Liver (tissue), 8 donors: ENCODE measurements at regions not wholly inside any gene's neighbourhood (a gene's known extent, or its start where the extent isn't known, plus 50 kb on each side); places are given as distances from the start of the nearest gene placed in this dataset.

ENCODE experiments used
- DNase-seq: peaks from one replicate; pipeline ENCODE4 v3.0.0-alpha.2; 2017; ENCODE audit warnings: low spot score
- H3K27ac ChIP-seq, 2 donors: one replicate each; pipeline ENCODE4 v1.7.0; 2013; ENCODE audit warnings: inconsistent platforms in 2 of 2, low read length in 2 of 2, control low read depth in 1 of 2, low read depth in 1 of 2, mild to moderate bottlenecking in 1 of 2
- H3K27me3 ChIP-seq, 4 donors: one replicate each; pipeline versions ENCODE4 v1.6.1 to v1.7.0; 2013; ENCODE audit warnings: low read length in 3 of 4, inconsistent platforms in 1 of 4, mild to moderate bottlenecking in 1 of 4, moderate library complexity in 1 of 4; ENCODE audit not compliant: control insufficient read depth in 4 of 4, insufficient read depth in 4 of 4
- H3K36me3 ChIP-seq, 4 donors: one replicate each; pipeline versions ENCODE4 v1.6.1 to v1.7.0; 2013; ENCODE audit warnings: low read length in 3 of 4, mild to moderate bottlenecking in 3 of 4, low read depth in 1 of 4, moderate library complexity in 1 of 4; ENCODE audit not compliant: control insufficient read depth in 4 of 4, insufficient read depth in 3 of 4
- H3K4me1 ChIP-seq, 4 donors: one replicate each; pipeline versions ENCODE4 v1.6.1 to v1.7.0; 2013; ENCODE audit warnings: low read length in 3 of 4, mild to moderate bottlenecking in 3 of 4, moderate library complexity in 1 of 4; ENCODE audit not compliant: control insufficient read depth in 4 of 4, insufficient read depth in 4 of 4
- H3K4me3 ChIP-seq, 3 donors: one replicate each; pipeline versions ENCODE4 v1.6.1 to v1.7.0; 2013; ENCODE audit warnings: low read length in 3 of 3, control low read depth in 1 of 3, low read depth in 1 of 3, mild to moderate bottlenecking in 1 of 3
- H3K9ac ChIP-seq, 2 donors: one replicate each; pipeline ENCODE4 v1.7.0; 2013; ENCODE audit warnings: low read length in 2 of 2, mild to moderate bottlenecking in 2 of 2, moderate library complexity in 2 of 2, control low read depth in 1 of 2, low read depth in 1 of 2
- H3K9me3 ChIP-seq, 4 donors: one replicate each; pipeline versions ENCODE4 v1.6.1 to v1.7.0; 2013; ENCODE audit warnings: low read length in 3 of 4; ENCODE audit not compliant: control insufficient read depth in 4 of 4
- ATF3 ChIP-seq: IDR thresholded peaks from 2 replicates; pipeline ENCODE4 v1.6.1; 2016; ENCODE audit warnings: antibody characterized with exemption
- CTCF ChIP-seq: fragments of 150-350 bp; IDR thresholded peaks from 2 replicates; pipeline ENCODE4 v1.5.1; 2017; ENCODE audit warnings: improper control_type of control experiment, low read depth, low read length; ENCODE audit not compliant: missing input control
- EGR1 ChIP-seq, 2 donors: IDR thresholded peaks; 2 replicates each; pipeline ENCODE4 v1.6.1; 2016 to 2018; ENCODE audit warnings: antibody characterized with exemption in 2 of 2, low read depth in 2 of 2
- FOXA1 ChIP-seq: IDR thresholded peaks from 2 replicates; pipeline ENCODE4 v1.6.1; 2016; ENCODE audit warnings: antibody characterized with exemption
- FOXA2 ChIP-seq: IDR thresholded peaks from 2 replicates; pipeline ENCODE4 v1.6.1; 2016; ENCODE audit warnings: antibody characterized with exemption
- GABPA ChIP-seq, 2 donors: IDR thresholded peaks in 1 of 2; conservative IDR thresholded peaks in 1 of 2; 2 replicates each; pipeline ENCODE4 v1.6.1; 2016; ENCODE audit warnings: antibody characterized with exemption in 2 of 2, mild to moderate bottlenecking in 1 of 2, moderate library complexity in 1 of 2
- HNF4A ChIP-seq, 2 donors: conservative IDR thresholded peaks; 2 replicates each; pipeline ENCODE4 v1.6.1; 2016; ENCODE audit warnings: antibody characterized with exemption in 2 of 2, mild to moderate bottlenecking in 2 of 2
- MAX ChIP-seq: IDR thresholded peaks from 2 replicates; pipeline ENCODE4 v1.6.1; 2016; ENCODE audit warnings: antibody characterized with exemption
- NR2F2 ChIP-seq: IDR thresholded peaks from 2 replicates; pipeline ENCODE4 v1.6.1; 2016; ENCODE audit warnings: antibody characterized with exemption
- RAD21 ChIP-seq, 2 donors: IDR thresholded peaks; 2 replicates each; pipeline ENCODE4 v1.6.1; 2016; ENCODE audit warnings: antibody characterized with exemption in 2 of 2, mild to moderate bottlenecking in 2 of 2
- REST ChIP-seq: IDR thresholded peaks from 2 replicates; pipeline ENCODE4 v1.6.1; 2016; ENCODE audit warnings: antibody characterized with exemption, mild to moderate bottlenecking
- RXRA ChIP-seq, 2 donors: IDR thresholded peaks; 2 replicates each; pipeline ENCODE4 v1.6.1; 2017 to 2018; ENCODE audit warnings: antibody characterized with exemption in 2 of 2, mild to moderate bottlenecking in 1 of 2
- TAF1 ChIP-seq: conservative IDR thresholded peaks from 2 replicates; pipeline ENCODE4 v1.6.1; 2016; ENCODE audit warnings: antibody characterized with exemption, mild to moderate bottlenecking
- YY1 ChIP-seq: IDR thresholded peaks from 2 replicates; pipeline ENCODE4 v1.6.1; 2016; ENCODE audit warnings: antibody characterized with exemption, mild to moderate bottlenecking
- WGBS: extraction: QIAGEN DNeasy Blood & Tissue Kit; methylation state at CpG from one replicate; pipeline ENCODE4 v1.1.7; 2013; 5-methylcytosine and 5-hydroxymethylcytosine counted together
- TF ChIP-seq, protein P1 (sequence below): IDR thresholded peaks from 2 replicates; pipeline ENCODE4 v1.6.1; 2016; ENCODE audit warnings: antibody characterized with exemption
- donor health status: healthy.
- donor health status: healthy.
- donor health status: healthy.
- donor health status: healthy.
- donor health status: healthy.

DNA sequence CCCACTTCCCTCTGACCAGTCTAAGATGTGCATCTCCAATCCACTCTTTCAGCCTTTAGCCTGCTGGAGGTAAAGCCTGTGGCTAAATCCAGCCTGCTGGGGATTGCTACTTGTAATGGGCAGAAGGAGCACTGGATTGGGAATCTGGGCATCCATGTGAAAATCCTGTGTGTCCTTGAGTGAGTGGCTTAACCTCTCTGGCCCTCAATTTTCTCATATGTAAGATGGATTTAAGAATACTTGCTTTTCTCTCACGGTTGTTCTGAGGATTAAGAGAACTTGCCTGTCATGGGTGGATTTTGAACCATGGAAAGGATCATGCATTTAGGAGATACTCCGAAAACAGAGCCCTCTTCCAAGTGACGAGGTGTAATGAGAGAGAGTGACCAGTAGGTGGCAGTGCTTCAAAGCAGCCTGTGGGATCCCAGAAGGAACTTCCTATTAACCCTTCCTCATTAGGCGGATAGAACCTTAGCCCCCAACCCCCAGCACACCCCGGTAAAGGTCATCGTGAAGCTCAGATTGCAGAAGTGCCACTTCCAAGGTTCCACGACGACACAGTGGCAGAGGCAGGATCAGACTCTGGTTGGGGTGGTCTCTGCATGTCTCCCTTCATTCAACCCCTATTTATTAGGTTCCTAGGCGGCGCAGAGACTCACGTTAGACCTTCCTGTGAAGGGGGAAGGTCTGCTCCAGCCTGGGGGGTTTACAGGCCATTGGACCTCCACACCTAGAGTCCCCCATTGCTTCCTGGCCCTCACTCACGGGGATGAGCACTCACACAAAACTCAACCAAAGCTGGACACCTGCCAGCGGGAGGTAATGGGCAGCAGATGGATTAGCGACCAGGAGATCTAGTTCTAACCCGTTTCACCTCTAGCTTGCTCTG, 68.7 kb upstream of the ZNF618 start:
- Histone ChIP-seq H3K4me1 (peaks cover 0 to 7% (median 3%) of the 10 kb centered on the region in 4 donors), H3K4me3 (no peak overlapping the region), H3K27me3 (no peaks in the 10 kb centered on the region), H3K36me3 (no peaks in the 10 kb centered on the region), H3K9ac (no peak overlapping the region), H3K9me3 (no peaks in the 10 kb centered on the region), H3K27ac (no peak overlapping the region)
- peak; percentile 47 for DNase-seq
- TF ChIP-seq RAD21 (IDR thresholded peaks at IDR 0.05) (peak; percentile 95 to 96), TAF1 (no peak), RXRA (IDR thresholded peaks at IDR 0.05) (peak in 1 of 2 donors; percentile 15), YY1 (no peak), ATF3 (no peak), HNF4A (conservative IDR thresholded peaks at IDR 0.05) (peak; percentile 3 to 12), FOXA2 (no peak), CTCF (peak; percentile 87), NR2F2 (no peak), REST (no peak)
- WGBS, result 28% methylated on average over 15 of the region's 15 CpGs

DNA sequence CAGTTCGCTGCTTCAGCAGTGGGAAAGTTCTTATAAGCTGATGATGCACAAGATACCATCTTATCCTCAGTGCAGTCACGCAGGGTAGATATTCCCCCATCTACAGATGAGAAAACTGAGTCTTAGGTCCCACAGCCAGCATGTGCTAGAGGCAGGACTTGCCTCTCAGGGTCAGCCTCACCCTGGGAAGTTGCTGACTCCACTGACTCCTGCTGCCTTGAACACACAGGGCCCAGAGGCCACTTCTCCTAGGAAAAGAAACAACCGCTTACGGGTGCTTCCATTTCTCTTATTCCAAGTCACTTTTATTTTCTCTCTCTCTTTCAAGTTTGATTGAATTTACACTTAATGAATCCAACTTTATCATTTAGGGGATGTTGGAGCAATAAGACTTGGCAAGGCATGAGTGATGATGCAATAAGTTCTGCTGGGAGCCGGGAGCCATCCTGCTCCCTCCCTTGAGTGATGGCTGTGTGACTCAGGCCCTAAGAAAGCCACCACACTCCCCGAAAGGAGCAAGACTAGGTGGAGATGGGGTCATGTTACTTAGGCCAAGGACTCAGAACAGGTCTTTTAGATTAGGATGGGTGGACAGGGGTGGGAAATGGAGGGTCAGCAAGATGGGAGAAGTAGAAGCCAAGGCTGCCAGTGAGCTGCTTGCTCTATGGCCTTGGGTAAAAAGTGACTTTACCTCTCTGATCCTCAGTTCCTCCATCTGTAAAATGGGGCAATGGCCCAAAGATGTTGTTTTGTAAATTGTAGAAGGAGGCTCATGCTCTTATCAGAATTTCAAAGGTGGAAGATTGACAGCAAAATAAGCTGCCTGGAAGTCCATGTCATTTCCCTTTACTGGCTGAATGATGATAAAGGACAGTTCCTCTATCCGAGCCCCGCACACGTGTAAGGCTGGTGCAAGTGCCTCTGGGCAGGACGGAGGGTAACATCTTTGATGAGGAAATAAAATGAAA, 67.4 kb upstream of the ZNF618 start:
- Histone ChIP-seq H3K4me1 (peaks cover 0 to 7% (median 3%) of the 10 kb centered on the region in 4 donors), H3K36me3 (no peaks in the 10 kb centered on the region), H3K9me3 (no peaks in the 10 kb centered on the region), H3K27ac (no peak overlapping the region), H3K4me3 (no peak overlapping the region), H3K9ac (no peak overlapping the region), H3K27me3 (no peaks in the 10 kb centered on the region)
- DNase-seq, result peak; percentile 29
- no peak for TF ChIP-seq HNF4A (conservative IDR thresholded peaks at IDR 0.05)
- TF ChIP-seq, protein P1, sequence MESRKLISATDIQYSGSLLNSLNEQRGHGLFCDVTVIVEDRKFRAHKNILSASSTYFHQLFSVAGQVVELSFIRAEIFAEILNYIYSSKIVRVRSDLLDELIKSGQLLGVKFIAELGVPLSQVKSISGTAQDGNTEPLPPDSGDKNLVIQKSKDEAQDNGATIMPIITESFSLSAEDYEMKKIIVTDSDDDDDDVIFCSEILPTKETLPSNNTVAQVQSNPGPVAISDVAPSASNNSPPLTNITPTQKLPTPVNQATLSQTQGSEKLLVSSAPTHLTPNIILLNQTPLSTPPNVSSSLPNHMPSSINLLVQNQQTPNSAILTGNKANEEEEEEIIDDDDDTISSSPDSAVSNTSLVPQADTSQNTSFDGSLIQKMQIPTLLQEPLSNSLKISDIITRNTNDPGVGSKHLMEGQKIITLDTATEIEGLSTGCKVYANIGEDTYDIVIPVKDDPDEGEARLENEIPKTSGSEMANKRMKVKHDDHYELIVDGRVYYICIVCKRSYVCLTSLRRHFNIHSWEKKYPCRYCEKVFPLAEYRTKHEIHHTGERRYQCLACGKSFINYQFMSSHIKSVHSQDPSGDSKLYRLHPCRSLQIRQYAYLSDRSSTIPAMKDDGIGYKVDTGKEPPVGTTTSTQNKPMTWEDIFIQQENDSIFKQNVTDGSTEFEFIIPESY, result no peak
- TF ChIP-seq CTCF, result no peak
- TF ChIP-seq FOXA2, result no peak
- TF ChIP-seq RAD21 (IDR thresholded peaks at IDR 0.05), result peak in 1 of 2 donors; percentile 6
- no peak for TF ChIP-seq NR2F2
- TF ChIP-seq ATF3, result peak; percentile 87
- TF ChIP-seq GABPA (IDR thresholded peaks at IDR 0.05 in 1 of 2, conservative IDR thresholded peaks at IDR 0.05 in 1 of 2), result no peak
- TF ChIP-seq FOXA1, result no peak
- no peak for TF ChIP-seq RXRA (IDR thresholded peaks at IDR 0.05)
- no peak for TF ChIP-seq EGR1 (IDR thresholded peaks at IDR 0.05; ENCODE audit: low read depth in 2 of 2)
- no peak for TF ChIP-seq MAX
- whole genome bisulfite sequencing, result 68% methylated on average over 10 of the region's 10 CpGs
